ENCODE measurements at regions not wholly inside any gene's neighbourhood (a gene's known extent, or its start where the extent isn't known, plus 50 kb on each side); places are given as distances from the start of the nearest gene placed in this dataset.
A peak's percentile ranks its signal among the peaks of the same experiment; 100 is the strongest.
"Not testable (repeated sequence)": the region's sequence is repeated elsewhere in the genome, so short reads cannot be mapped to it uniquely, and the experiment has no call there.

DNA sequence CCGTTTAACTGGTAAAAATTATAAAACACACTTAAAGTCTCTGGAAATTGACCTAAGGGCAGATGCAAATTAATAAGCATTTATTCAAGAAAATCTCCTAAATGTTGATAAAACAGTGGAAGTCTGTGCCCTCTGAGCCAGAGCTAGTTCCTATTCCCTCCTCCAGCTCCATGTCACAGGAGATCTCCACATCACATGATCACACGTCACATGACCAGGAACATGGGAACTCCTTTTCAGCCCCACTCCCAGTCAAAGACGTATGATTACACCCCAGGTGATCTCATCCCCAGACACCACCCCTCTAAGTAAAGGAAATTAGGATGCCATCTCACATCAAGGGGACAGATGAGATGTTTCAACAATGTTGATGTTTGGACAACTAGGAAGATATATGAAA is 237.7 kb upstream of the FRG1 start:
- CTCF ChIA-PET, ATAC-seq, H3K27ac ChIP-seq, H3K4me1 ChIP-seq, POLR2A ChIA-PET, H3K9me3 ChIP-seq, FAIRE-seq, H3K4me2 ChIP-seq, H3K4me3 ChIP-seq: not testable (repeated sequence)
- TF ChIP-seq, protein P1, sequence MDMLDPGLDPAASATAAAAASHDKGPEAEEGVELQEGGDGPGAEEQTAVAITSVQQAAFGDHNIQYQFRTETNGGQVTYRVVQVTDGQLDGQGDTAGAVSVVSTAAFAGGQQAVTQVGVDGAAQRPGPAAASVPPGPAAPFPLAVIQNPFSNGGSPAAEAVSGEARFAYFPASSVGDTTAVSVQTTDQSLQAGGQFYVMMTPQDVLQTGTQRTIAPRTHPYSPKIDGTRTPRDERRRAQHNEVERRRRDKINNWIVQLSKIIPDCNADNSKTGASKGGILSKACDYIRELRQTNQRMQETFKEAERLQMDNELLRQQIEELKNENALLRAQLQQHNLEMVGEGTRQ (IDR thresholded peaks at IDR 0.05): peak; percentile 70
- 64% methylated on average over 2 of the region's 3 CpGs for WGBS (ENCODE audit: missing lambda C conversion rate)
- DNase-seq (ENCODE audit: low read depth in 1 of 2, low spot score in 1 of 2): peak in 1 of 2 experiments; percentile 39

GRCh38 chr4:189706821-189707220 is 233.9 kb upstream of the FRG1 start:
- H3K4me2 ChIP-seq; CTCF ChIA-PET; DNase-seq (ENCODE audit: low read depth in 1 of 2, low spot score in 1 of 2); H3K27ac ChIP-seq; H3K4me3 ChIP-seq; FAIRE-seq; H3K9me3 ChIP-seq; ATAC-seq; H3K4me1 ChIP-seq; POLR2A ChIA-PET: not testable (repeated sequence)
- WGBS (ENCODE audit: missing lambda C conversion rate): 27% methylated on average over 4 of the region's 4 CpGs

GRCh38 chr4:189707227-189707626 is 233.4 kb upstream of the FRG1 start:
- ATAC-seq; CTCF ChIA-PET; H3K4me1 ChIP-seq; H3K4me2 ChIP-seq; DNase-seq (ENCODE audit: low read depth in 1 of 2, low spot score in 1 of 2); FAIRE-seq; H3K27ac ChIP-seq; H3K9me3 ChIP-seq; H3K4me3 ChIP-seq; POLR2A ChIA-PET: not testable (repeated sequence)
- 52% methylated on average over 1 of the region's 1 CpG for WGBS (ENCODE audit: missing lambda C conversion rate)

DNA sequence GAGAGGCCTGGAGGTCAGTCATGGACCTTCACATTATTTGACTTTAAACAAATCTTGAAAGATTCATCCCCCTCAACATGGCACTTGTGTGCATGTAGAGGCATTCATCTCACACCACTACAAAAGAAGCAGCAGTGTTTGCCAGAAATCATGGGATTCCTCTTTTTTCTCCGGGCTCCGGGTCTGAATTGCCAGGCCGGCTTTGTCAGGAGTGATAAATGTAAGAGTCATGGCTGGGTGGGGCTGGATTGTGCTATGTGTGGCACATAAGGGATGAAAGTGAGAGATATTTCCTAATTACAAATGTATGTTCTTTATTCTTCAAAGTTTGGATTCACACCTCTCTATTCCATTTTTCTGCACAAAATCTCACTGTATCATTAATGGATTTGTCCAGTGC is 228.7 kb upstream of the FRG1 start:
- ATAC-seq; H3K27ac ChIP-seq; POLR2A ChIA-PET; H3K4me2 ChIP-seq; CTCF ChIA-PET; H3K4me3 ChIP-seq; H3K9me3 ChIP-seq; FAIRE-seq; H3K4me1 ChIP-seq; DNase-seq (ENCODE audit: low read depth in 1 of 2, low spot score in 1 of 2): not testable (repeated sequence)
- 64% methylated on average over 3 of the region's 3 CpGs for WGBS (ENCODE audit: missing lambda C conversion rate)

DNA sequence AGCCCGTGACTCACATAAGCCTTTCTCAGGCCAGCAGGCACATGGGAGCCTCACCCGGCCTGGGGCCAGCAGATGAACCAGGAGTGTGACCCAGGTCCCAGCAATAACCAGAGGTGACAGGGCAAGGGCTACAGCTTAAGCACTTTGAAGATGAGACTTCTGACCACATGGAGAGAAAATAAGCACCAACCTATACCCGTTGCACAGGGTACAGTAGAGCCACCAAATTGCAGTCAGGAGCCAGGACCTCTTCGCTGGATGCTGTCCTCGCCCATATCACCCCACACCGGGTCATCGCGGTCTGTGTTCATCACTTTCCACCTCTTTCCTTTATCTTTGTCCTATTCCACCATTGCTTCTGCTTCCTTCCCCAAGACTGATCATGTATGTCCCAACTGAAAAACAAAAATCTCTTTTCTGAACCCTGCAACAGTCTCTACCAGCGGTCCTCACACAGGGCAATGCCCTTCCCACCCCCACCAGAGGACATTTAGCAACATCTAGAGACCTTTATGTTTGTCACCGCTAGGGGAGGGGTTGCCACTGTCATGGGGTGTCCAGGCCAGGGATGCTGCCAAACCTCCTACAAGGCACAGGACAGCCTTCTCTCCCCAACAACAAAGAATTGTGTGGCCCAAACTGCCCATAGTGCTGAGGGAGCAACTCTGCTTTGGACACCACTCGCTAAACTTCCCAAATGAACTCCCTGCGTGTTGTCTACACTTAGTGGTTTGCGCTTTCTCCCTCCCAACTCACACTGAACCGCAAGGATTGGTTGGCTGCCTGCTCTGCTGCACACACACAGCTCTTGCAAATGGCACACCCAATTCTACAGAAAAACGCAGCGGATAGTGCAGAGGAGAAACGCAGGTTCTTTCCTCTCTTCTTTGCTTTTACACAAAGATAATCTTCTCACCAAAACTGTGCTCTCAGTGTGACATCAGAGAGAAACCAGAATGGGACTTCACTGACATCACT is 219.4 kb upstream of the FRG1 start:
- H3K9me3 ChIP-seq; ATAC-seq; CTCF ChIA-PET; FAIRE-seq; H3K4me2 ChIP-seq; H3K4me1 ChIP-seq; POLR2A ChIA-PET; H3K27ac ChIP-seq; H3K4me3 ChIP-seq; DNase-seq (ENCODE audit: low read depth in 1 of 2, low spot score in 1 of 2): not testable (repeated sequence)
- WGBS (ENCODE audit: missing lambda C conversion rate): 64% methylated on average over 16 of the region's 17 CpGs

GRCh38 chr4:189722324-189723003 is 218.2 kb upstream of the FRG1 start:
- H3K9me3 ChIP-seq, H3K27ac ChIP-seq, H3K4me1 ChIP-seq, CTCF ChIA-PET, FAIRE-seq, H3K4me3 ChIP-seq, POLR2A ChIA-PET, ATAC-seq, H3K4me2 ChIP-seq: not testable (repeated sequence)
- 10% methylated on average over 4 of the region's 23 CpGs for whole genome bisulfite sequencing (ENCODE audit: missing lambda C conversion rate)
- peak in 1 of 2 experiments; percentile 65 for DNase-seq (ENCODE audit: low read depth in 1 of 2, low spot score in 1 of 2)

DNA sequence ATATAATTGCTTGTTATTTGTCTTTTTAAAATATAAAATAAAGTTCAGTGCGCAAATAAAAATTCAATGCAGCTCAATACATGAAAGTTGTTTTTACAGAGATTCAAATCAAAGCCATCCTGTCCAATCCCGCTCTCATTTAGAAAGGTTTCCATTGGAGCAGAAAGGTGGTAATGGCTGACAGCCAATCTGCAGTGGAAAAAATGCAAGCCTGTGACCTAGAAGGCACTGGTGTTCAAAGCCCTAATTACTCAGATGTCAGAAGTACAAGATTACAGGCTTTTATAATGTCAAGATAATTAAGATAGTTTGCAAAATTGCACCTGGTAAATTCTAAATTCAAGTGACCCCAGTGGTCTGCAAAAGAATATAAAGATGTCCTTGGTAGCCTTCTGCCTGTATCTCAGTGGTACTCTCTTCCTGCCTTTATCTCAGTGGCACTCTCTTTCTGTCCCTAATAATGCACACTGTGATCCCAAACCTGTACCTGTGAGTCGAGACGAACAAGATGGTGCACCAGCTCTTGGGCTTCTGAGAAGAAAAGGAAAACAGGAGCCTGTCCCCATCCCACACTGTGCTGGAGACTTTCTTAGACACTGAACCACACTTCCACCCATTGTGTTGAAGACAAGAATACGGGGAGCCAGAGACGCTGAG is 212.6 kb upstream of the FRG1 start:
- H3K4me1 ChIP-seq; H3K9me3 ChIP-seq; H3K4me3 ChIP-seq; POLR2A ChIA-PET; H3K4me2 ChIP-seq; FAIRE-seq; CTCF ChIA-PET; DNase-seq (ENCODE audit: low read depth in 1 of 2, low spot score in 1 of 2); H3K27ac ChIP-seq; ATAC-seq: not testable (repeated sequence)
- 58% methylated on average over 4 of the region's 6 CpGs for WGBS (ENCODE audit: missing lambda C conversion rate)

GRCh38 chr4:189731989-189732388 is 208.7 kb upstream of the FRG1 start:
- CTCF ChIA-PET; H3K4me1 ChIP-seq; DNase-seq (ENCODE audit: low read depth in 1 of 2, low spot score in 1 of 2); H3K9me3 ChIP-seq; H3K4me2 ChIP-seq; H3K27ac ChIP-seq; POLR2A ChIA-PET; FAIRE-seq; ATAC-seq; H3K4me3 ChIP-seq: not testable (repeated sequence)
- 18% methylated on average over 10 of the region's 10 CpGs for WGBS (ENCODE audit: missing lambda C conversion rate)

- H3K27ac ChIP-seq; CTCF ChIA-PET; DNase-seq (ENCODE audit: low read depth in 1 of 2, low spot score in 1 of 2); H3K4me1 ChIP-seq; FAIRE-seq; H3K9me3 ChIP-seq; H3K4me2 ChIP-seq; ATAC-seq; H3K4me3 ChIP-seq; POLR2A ChIA-PET: not testable (repeated sequence)
- 53% methylated on average over 5 of the region's 5 CpGs for WGBS (ENCODE audit: missing lambda C conversion rate)
Measured at GRCh38 chr4:189733507-189733906, 207.2 kb upstream of the FRG1 start.

DNA sequence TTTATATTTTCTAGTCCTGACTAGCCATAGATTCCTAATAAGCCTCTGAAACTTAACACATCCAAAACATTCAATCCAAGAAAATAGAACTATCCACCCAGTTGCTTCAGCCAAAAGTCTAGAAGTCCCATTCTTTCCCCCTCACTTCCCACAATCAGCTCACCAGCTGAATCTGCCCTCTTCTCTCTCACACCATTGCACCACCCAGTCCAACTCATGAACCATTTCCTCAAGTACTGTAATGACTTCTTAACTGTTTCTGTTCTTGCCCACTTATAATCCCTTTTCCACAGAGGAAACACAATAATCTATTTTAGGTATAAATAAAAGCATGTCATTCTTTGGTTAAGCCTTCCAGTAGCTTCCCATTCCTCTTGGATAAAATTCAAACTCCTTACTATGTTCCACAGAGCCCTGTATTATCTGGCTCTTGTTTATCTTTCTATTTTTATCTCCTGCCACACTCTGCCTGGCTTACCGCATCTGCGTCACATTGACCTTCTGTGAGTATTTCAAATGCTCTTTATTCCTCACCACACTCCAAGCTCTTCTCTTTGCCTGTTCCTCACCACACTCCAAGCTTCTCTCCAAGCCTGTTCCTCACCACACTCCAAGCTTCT is 205.9 kb upstream of the FRG1 start:
- H3K4me2 ChIP-seq; H3K9me3 ChIP-seq; POLR2A ChIA-PET; H3K4me3 ChIP-seq; DNase-seq (ENCODE audit: low read depth in 1 of 2, low spot score in 1 of 2); FAIRE-seq; ATAC-seq; H3K27ac ChIP-seq; H3K4me1 ChIP-seq; CTCF ChIA-PET: not testable (repeated sequence)
- WGBS (ENCODE audit: missing lambda C conversion rate): 5% methylated on average over 2 of the region's 2 CpGs

Data from A549 (cell line).